ENCODE measurements at regions not wholly inside any gene's neighbourhood (a gene's known extent, or its start where the extent isn't known, plus 50 kb on each side); places are given as distances from the start of the nearest gene placed in this dataset.
"Not testable (repeated sequence)": the region's sequence is repeated elsewhere in the genome, so short reads cannot be mapped to it uniquely, and the experiment has no call there.

- peaks cover 41 to 68% (median 59%) of the 10 kb centered on the region in 3 donors for H3K9me3 Mint-ChIP-seq
- H3K4me3 Mint-ChIP-seq; ATAC-seq (replicated peaks in 1 of 4); CTCF ChIA-PET; H3K4me1 ChIP-seq (ENCODE audit: control insufficient read depth in 1 of 2, extremely low read depth in 1 of 2, insufficient read depth in 2 of 2, low read length in 2 of 2); H3K27ac Mint-ChIP-seq; POLR2A ChIA-PET; DNase-seq; H3K27me3 Mint-ChIP-seq; H3K27me3 ChIP-seq (replicated peaks in 1 of 2; ENCODE audit: control insufficient read depth in 2 of 2, extremely low read depth in 1 of 2, insufficient read depth in 2 of 2, low read length in 1 of 2); H3K27ac ChIP-seq (ENCODE audit: low read length); H3K36me3 ChIP-seq (ENCODE audit: control insufficient read depth in 2 of 2, extremely low read depth in 1 of 2, insufficient read depth in 1 of 2, low read length in 1 of 2); H3K4me1 Mint-ChIP-seq; H3K4me3 ChIP-seq (ENCODE audit: control insufficient read depth in 1 of 2, extremely low read depth in 1 of 2, low read length in 1 of 2): not testable (repeated sequence)
- peaks cover 31% of the 10 kb centered on the region for H3K36me3 Mint-ChIP-seq
- 53% methylated on average over 10 of the region's 10 CpGs for WGBS (ENCODE audit: insufficient coverage)
- H3K9me3 ChIP-seq = peaks cover 39% of the 10 kb centered on the region
Observed at GRCh38 chr4:49150351-49151083, 164.4 kb downstream of the CWH43 start.

- DNase-seq; H3K27ac Mint-ChIP-seq; H3K27ac ChIP-seq (ENCODE audit: low read length); H3K4me1 Mint-ChIP-seq; H3K27me3 Mint-ChIP-seq; H3K4me3 Mint-ChIP-seq; H3K4me1 ChIP-seq (ENCODE audit: control insufficient read depth in 1 of 2, extremely low read depth in 1 of 2, insufficient read depth in 2 of 2, low read length in 2 of 2); CTCF ChIA-PET; POLR2A ChIA-PET; H3K27me3 ChIP-seq (replicated peaks in 1 of 2; ENCODE audit: control insufficient read depth in 2 of 2, extremely low read depth in 1 of 2, insufficient read depth in 2 of 2, low read length in 1 of 2); H3K4me3 ChIP-seq (ENCODE audit: control insufficient read depth in 1 of 2, extremely low read depth in 1 of 2, low read length in 1 of 2); H3K36me3 ChIP-seq (ENCODE audit: control insufficient read depth in 2 of 2, extremely low read depth in 1 of 2, insufficient read depth in 1 of 2, low read length in 1 of 2): not testable (repeated sequence)
- Mint-ChIP-seq H3K9me3 (peaks cover 52 to 60% (median 59%) of the 10 kb centered on the region in 3 donors), H3K36me3 (peaks cover 26% of the 10 kb centered on the region)
- peaks cover 40% of the 10 kb centered on the region for H3K9me3 ChIP-seq
- WGBS (ENCODE audit: insufficient coverage) = 82% methylated on average over 11 of the region's 11 CpGs
- ATAC-seq (replicated peaks in 1 of 4) = peak in 2 of 4 experiments; percentile 26 to 43
Observed at GRCh38 chr4:49153011-49153410, 166.9 kb downstream of the CWH43 start.

GRCh38 chr4:49154308-49155103, 168.4 kb downstream of the CWH43 start:
- H3K36me3 ChIP-seq (ENCODE audit: control insufficient read depth in 2 of 2, extremely low read depth in 1 of 2, insufficient read depth in 1 of 2, low read length in 1 of 2); H3K27ac ChIP-seq (ENCODE audit: low read length); H3K4me3 ChIP-seq (ENCODE audit: control insufficient read depth in 1 of 2, extremely low read depth in 1 of 2, low read length in 1 of 2); H3K4me3 Mint-ChIP-seq; H3K27me3 Mint-ChIP-seq; H3K4me1 Mint-ChIP-seq; DNase-seq; H3K27ac Mint-ChIP-seq; CTCF ChIA-PET; H3K27me3 ChIP-seq (replicated peaks in 1 of 2; ENCODE audit: control insufficient read depth in 2 of 2, extremely low read depth in 1 of 2, insufficient read depth in 2 of 2, low read length in 1 of 2); H3K4me1 ChIP-seq (ENCODE audit: control insufficient read depth in 1 of 2, extremely low read depth in 1 of 2, insufficient read depth in 2 of 2, low read length in 2 of 2); POLR2A ChIA-PET: not testable (repeated sequence)
- H3K9me3 Mint-ChIP-seq = peaks cover 46 to 52% (median 51%) of the 10 kb centered on the region in 3 donors
- 62% methylated on average over 11 of the region's 11 CpGs for WGBS (ENCODE audit: insufficient coverage)
- peaks cover 38% of the 10 kb centered on the region for H3K9me3 ChIP-seq
- ATAC-seq (replicated peaks in 1 of 4) = peak in 3 of 4 experiments; percentile 31 to 46 (median 44)
- H3K36me3 Mint-ChIP-seq = peaks cover 24% of the 10 kb centered on the region

GRCh38 chr4:49155270-49155669, 169.2 kb downstream of the CWH43 start:
- H3K4me1 ChIP-seq (ENCODE audit: control insufficient read depth in 1 of 2, extremely low read depth in 1 of 2, insufficient read depth in 2 of 2, low read length in 2 of 2); CTCF ChIA-PET; H3K4me3 Mint-ChIP-seq; H3K27me3 Mint-ChIP-seq; H3K27ac ChIP-seq (ENCODE audit: low read length); DNase-seq; H3K4me1 Mint-ChIP-seq; H3K4me3 ChIP-seq (ENCODE audit: control insufficient read depth in 1 of 2, extremely low read depth in 1 of 2, low read length in 1 of 2); POLR2A ChIA-PET; H3K27ac Mint-ChIP-seq; H3K36me3 ChIP-seq (ENCODE audit: control insufficient read depth in 2 of 2, extremely low read depth in 1 of 2, insufficient read depth in 1 of 2, low read length in 1 of 2); H3K27me3 ChIP-seq (replicated peaks in 1 of 2; ENCODE audit: control insufficient read depth in 2 of 2, extremely low read depth in 1 of 2, insufficient read depth in 2 of 2, low read length in 1 of 2); ATAC-seq (replicated peaks in 1 of 4): not testable (repeated sequence)
- Mint-ChIP-seq H3K9me3 (peaks cover 42 to 46% (median 45%) of the 10 kb centered on the region in 3 donors), H3K36me3 (peaks cover 21% of the 10 kb centered on the region)
- WGBS (ENCODE audit: insufficient coverage) = 78% methylated on average over 7 of the region's 7 CpGs
- peaks cover 33% of the 10 kb centered on the region for H3K9me3 ChIP-seq

- H3K27me3 ChIP-seq (replicated peaks in 1 of 2; ENCODE audit: control insufficient read depth in 2 of 2, extremely low read depth in 1 of 2, insufficient read depth in 2 of 2, low read length in 1 of 2); H3K4me3 ChIP-seq (ENCODE audit: control insufficient read depth in 1 of 2, extremely low read depth in 1 of 2, low read length in 1 of 2); H3K4me3 Mint-ChIP-seq; POLR2A ChIA-PET; H3K36me3 ChIP-seq (ENCODE audit: control insufficient read depth in 2 of 2, extremely low read depth in 1 of 2, insufficient read depth in 1 of 2, low read length in 1 of 2); DNase-seq; H3K4me1 ChIP-seq (ENCODE audit: control insufficient read depth in 1 of 2, extremely low read depth in 1 of 2, insufficient read depth in 2 of 2, low read length in 2 of 2); H3K4me1 Mint-ChIP-seq; H3K27me3 Mint-ChIP-seq; ATAC-seq (replicated peaks in 1 of 4); H3K27ac Mint-ChIP-seq; CTCF ChIA-PET; H3K27ac ChIP-seq (ENCODE audit: low read length): not testable (repeated sequence)
- WGBS (ENCODE audit: insufficient coverage) = 72% methylated on average over 4 of the region's 6 CpGs
- H3K9me3 Mint-ChIP-seq = peaks cover 35 to 39% (median 36%) of the 10 kb centered on the region in 3 donors
- H3K36me3 Mint-ChIP-seq = peaks cover 14% of the 10 kb centered on the region
- H3K9me3 ChIP-seq = peaks cover 27% of the 10 kb centered on the region
Observed at GRCh38 chr4:49156309-49156708, 170.2 kb downstream of the CWH43 start.

GRCh38 chr4:49157630-49158029, 171.6 kb downstream of the CWH43 start:
- POLR2A ChIA-PET; H3K4me1 ChIP-seq (ENCODE audit: control insufficient read depth in 1 of 2, extremely low read depth in 1 of 2, insufficient read depth in 2 of 2, low read length in 2 of 2); H3K27me3 Mint-ChIP-seq; H3K36me3 ChIP-seq (ENCODE audit: control insufficient read depth in 2 of 2, extremely low read depth in 1 of 2, insufficient read depth in 1 of 2, low read length in 1 of 2); H3K4me1 Mint-ChIP-seq; H3K4me3 ChIP-seq (ENCODE audit: control insufficient read depth in 1 of 2, extremely low read depth in 1 of 2, low read length in 1 of 2); H3K27me3 ChIP-seq (replicated peaks in 1 of 2; ENCODE audit: control insufficient read depth in 2 of 2, extremely low read depth in 1 of 2, insufficient read depth in 2 of 2, low read length in 1 of 2); H3K27ac ChIP-seq (ENCODE audit: low read length); H3K4me3 Mint-ChIP-seq; DNase-seq; CTCF ChIA-PET; ATAC-seq (replicated peaks in 1 of 4); H3K27ac Mint-ChIP-seq: not testable (repeated sequence)
- H3K9me3 ChIP-seq = peaks cover 27% of the 10 kb centered on the region
- 33% methylated on average over 1 of the region's 2 CpGs for WGBS (ENCODE audit: insufficient coverage)
- Mint-ChIP-seq H3K36me3 (peaks cover 14% of the 10 kb centered on the region), H3K9me3 (peaks cover 35 to 39% (median 36%) of the 10 kb centered on the region in 3 donors)

All from T-cell (primary cell).